ENCODE measurements at regions not wholly inside any gene's neighbourhood (a gene's known extent, or its start where the extent isn't known, plus 50 kb on each side); places are given as distances from the start of the nearest gene placed in this dataset.

GRCh38 chr1:57908147-57908890 lies 484.5 kb upstream of the DAB1 start:
- DNase-seq = no peak
- Histone ChIP-seq H3K9me2 (ENCODE audit: insufficient read depth) (no peaks in the 10 kb centered on the region), H3F3A (ENCODE audit: insufficient read depth) (no peaks in the 10 kb centered on the region), H3K9ac (no peak overlapping the region), H4K20me1 (ENCODE audit: insufficient read depth) (no peaks in the 10 kb centered on the region), H3K27ac (no peak overlapping the region), H3K27me3 (replicated peaks; ENCODE audit: insufficient read depth) (no peaks in the 10 kb centered on the region; the same call in 1 of the 2 replicates), H3K79me2 (ENCODE audit: insufficient read depth) (no peaks in the 10 kb centered on the region), H3K4me1 (ENCODE audit: insufficient read depth) (no peaks in the 10 kb centered on the region), H3K9me3 (ENCODE audit: low read depth) (no peaks in the 10 kb centered on the region), H3K4me2 (ENCODE audit: unreplicated experiment) (no peak overlapping the region), H3K4me3 (no peak overlapping the region), H2AFZ (no peak overlapping the region), H3K36me3 (ENCODE audit: low read depth) (no peaks in the 10 kb centered on the region)
- in situ Hi-C loops (cut with MboI) = no loop called here
- TF ChIP-seq EZH2phosphoT487 (IDR thresholded peaks at IDR 0.05; ENCODE audit: insufficient read depth, low read depth) = no peak
- no peak for TF ChIP-seq EZH2 (IDR thresholded peaks at IDR 0.05; ENCODE audit: insufficient read depth, poor library complexity, severe bottlenecking)
- WGBS, 2 experiments (ENCODE audit: low coverage in 1 of 2, low lambda C conversion rate in 2 of 2, missing lambda C conversion rate in 2 of 2) = 2 to 4% methylated on average over 6 of the region's 6 CpGs

GRCh38 chr1:57901208-57901919 lies 477.5 kb upstream of the DAB1 start:
- TF ChIP-seq EZH2phosphoT487 (IDR thresholded peaks at IDR 0.05; ENCODE audit: insufficient read depth, low read depth) = no peak
- no peak for TF ChIP-seq EZH2 (IDR thresholded peaks at IDR 0.05; ENCODE audit: insufficient read depth, poor library complexity, severe bottlenecking)
- in situ Hi-C loops (cut with MboI) = no loop called here

GRCh38 chr1:57898531-57898930 lies 474.7 kb upstream of the DAB1 start:
- in situ Hi-C loops (cut with MboI) = no loop called here
- H3K9me3 ChIP-seq (ENCODE audit: low read depth) = no peaks in the 10 kb centered on the region

More at GRCh38 chr1:57901208-57901919, 477.5 kb upstream of the DAB1 start:
- WGBS, 2 experiments (ENCODE audit: low coverage in 1 of 2, low lambda C conversion rate in 2 of 2, missing lambda C conversion rate in 2 of 2) = 30 to 32% methylated on average over 7 of the region's 7 CpGs
- no peaks in the 10 kb centered on the region for H3K4me1 ChIP-seq (ENCODE audit: insufficient read depth)
- H4K20me1 ChIP-seq (ENCODE audit: insufficient read depth) = no peaks in the 10 kb centered on the region
- no peaks in the 10 kb centered on the region for H3K9me2 ChIP-seq (ENCODE audit: insufficient read depth)
- no peaks in the 10 kb centered on the region for H3K9me3 ChIP-seq (ENCODE audit: low read depth)
- H3K4me3 ChIP-seq = no peak overlapping the region
- no peak overlapping the region for H3K4me2 ChIP-seq (ENCODE audit: unreplicated experiment)
- no peaks in the 10 kb centered on the region for H3K36me3 ChIP-seq (ENCODE audit: low read depth)
- H3F3A ChIP-seq (ENCODE audit: insufficient read depth) = no peaks in the 10 kb centered on the region
- H3K27ac ChIP-seq = no peak overlapping the region
- no peaks in the 10 kb centered on the region for H3K79me2 ChIP-seq (ENCODE audit: insufficient read depth)
- H3K9ac ChIP-seq = no peak overlapping the region
- no peak for DNase-seq
- H3K27me3 ChIP-seq (replicated peaks; ENCODE audit: insufficient read depth) = no peaks in the 10 kb centered on the region
- no peak overlapping the region for H2AFZ ChIP-seq

GRCh38 chr1:57897581-57897980 lies 473.7 kb upstream of the DAB1 start:
- in situ Hi-C loops (cut with MboI) = no loop called here
- Histone ChIP-seq H3K4me1 (ENCODE audit: insufficient read depth) (no peaks in the 10 kb centered on the region), H3K79me2 (ENCODE audit: insufficient read depth) (no peaks in the 10 kb centered on the region), H3K9ac (no peak overlapping the region), H3K36me3 (ENCODE audit: low read depth) (no peaks in the 10 kb centered on the region), H3K27ac (no peak overlapping the region), H2AFZ (no peak overlapping the region), H3K4me3 (no peak overlapping the region), H3K27me3 (replicated peaks; ENCODE audit: insufficient read depth) (no peaks in the 10 kb centered on the region), H3F3A (ENCODE audit: insufficient read depth) (no peaks in the 10 kb centered on the region), H3K4me2 (ENCODE audit: unreplicated experiment) (no peak overlapping the region), H4K20me1 (ENCODE audit: insufficient read depth) (no peaks in the 10 kb centered on the region), H3K9me2 (ENCODE audit: insufficient read depth) (no peaks in the 10 kb centered on the region), H3K9me3 (ENCODE audit: low read depth) (no peaks in the 10 kb centered on the region)
- no peak for TF ChIP-seq EZH2phosphoT487 (IDR thresholded peaks at IDR 0.05; ENCODE audit: insufficient read depth, low read depth)
- no peak for TF ChIP-seq EZH2 (IDR thresholded peaks at IDR 0.05; ENCODE audit: insufficient read depth, poor library complexity, severe bottlenecking)
- DNase-seq = no peak
- 12 to 14% methylated on average over 3 of the region's 3 CpGs for WGBS, 2 experiments (ENCODE audit: low coverage in 1 of 2, low lambda C conversion rate in 2 of 2, missing lambda C conversion rate in 2 of 2)

More at GRCh38 chr1:57898531-57898930, 474.7 kb upstream of the DAB1 start:
- TF ChIP-seq EZH2 (IDR thresholded peaks at IDR 0.05; ENCODE audit: insufficient read depth, poor library complexity, severe bottlenecking) (no peak), EZH2phosphoT487 (IDR thresholded peaks at IDR 0.05; ENCODE audit: insufficient read depth, low read depth) (no peak)
- Histone ChIP-seq H3K27me3 (replicated peaks; ENCODE audit: insufficient read depth) (no peaks in the 10 kb centered on the region), H3K79me2 (ENCODE audit: insufficient read depth) (no peaks in the 10 kb centered on the region), H3K27ac (no peak overlapping the region), H3K4me2 (ENCODE audit: unreplicated experiment) (no peak overlapping the region), H3K4me3 (no peak overlapping the region), H3K4me1 (ENCODE audit: insufficient read depth) (no peaks in the 10 kb centered on the region), H3K36me3 (ENCODE audit: low read depth) (no peaks in the 10 kb centered on the region), H3F3A (ENCODE audit: insufficient read depth) (no peaks in the 10 kb centered on the region), H2AFZ (no peak overlapping the region), H3K9ac (no peak overlapping the region), H4K20me1 (ENCODE audit: insufficient read depth) (no peaks in the 10 kb centered on the region), H3K9me2 (ENCODE audit: insufficient read depth) (no peaks in the 10 kb centered on the region)
- 63 to 65% methylated on average over 7 of the region's 7 CpGs for WGBS, 2 experiments (ENCODE audit: low coverage in 1 of 2, low lambda C conversion rate in 2 of 2, missing lambda C conversion rate in 2 of 2)
- DNase-seq = no peak
